Ramos (cell line): ENCODE measurements at regions not wholly inside any gene's neighbourhood (a gene's known extent, or its start where the extent isn't known, plus 50 kb on each side); places are given as distances from the start of the nearest gene placed in this dataset.

Experiments used
- in situ Hi-C: fragments of 300-500 bp; cut with MboI; formaldehyde crosslinking; loops from one replicate; pipeline ENCODE4 v1.14.3; 2022; ENCODE audit warnings: low sequenced_read_pairs; ENCODE audit not compliant: unreplicated experiment

DNA sequence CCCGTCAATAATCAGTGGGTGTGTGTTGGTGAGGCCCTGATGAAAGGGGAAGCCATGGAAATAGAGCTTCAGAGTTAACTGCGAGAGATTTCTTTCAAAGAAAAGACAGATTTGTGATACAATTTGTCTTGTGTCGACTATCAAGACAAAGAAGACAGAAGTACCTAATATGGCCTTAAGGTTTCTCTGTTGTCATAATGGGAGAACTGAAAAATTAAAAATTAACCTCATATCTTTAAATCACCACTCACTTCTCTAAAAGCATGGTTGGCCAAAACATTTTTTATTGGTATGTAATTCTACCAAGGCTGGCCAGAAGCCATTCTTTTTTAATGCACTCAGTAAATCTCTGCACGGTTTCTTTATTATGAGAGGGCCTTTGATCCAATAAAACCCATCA, 282.9 kb upstream of the WWC1 start:
- in situ Hi-C loops = no loop called here

DNA sequence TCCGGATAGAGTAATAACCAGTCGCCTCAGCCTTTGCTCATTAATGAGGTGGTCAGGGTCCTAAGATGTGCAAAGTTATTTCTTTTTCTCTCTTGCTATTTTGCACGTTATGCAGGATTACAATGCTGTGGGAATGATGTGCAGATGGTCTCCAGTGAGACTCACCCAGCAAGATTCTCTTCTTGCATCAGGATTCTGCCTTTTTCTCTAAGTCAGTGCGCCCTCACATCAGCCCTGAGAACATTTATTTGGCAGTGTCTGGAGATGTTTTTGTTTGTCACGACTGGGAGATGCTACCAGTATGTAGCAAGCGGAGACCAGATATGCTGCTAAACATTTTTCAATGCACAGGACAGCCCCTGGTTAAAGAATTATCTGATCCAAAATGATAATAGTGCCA, 280.3 kb upstream of the WWC1 start:
- in situ Hi-C loops = no loop called here

DNA sequence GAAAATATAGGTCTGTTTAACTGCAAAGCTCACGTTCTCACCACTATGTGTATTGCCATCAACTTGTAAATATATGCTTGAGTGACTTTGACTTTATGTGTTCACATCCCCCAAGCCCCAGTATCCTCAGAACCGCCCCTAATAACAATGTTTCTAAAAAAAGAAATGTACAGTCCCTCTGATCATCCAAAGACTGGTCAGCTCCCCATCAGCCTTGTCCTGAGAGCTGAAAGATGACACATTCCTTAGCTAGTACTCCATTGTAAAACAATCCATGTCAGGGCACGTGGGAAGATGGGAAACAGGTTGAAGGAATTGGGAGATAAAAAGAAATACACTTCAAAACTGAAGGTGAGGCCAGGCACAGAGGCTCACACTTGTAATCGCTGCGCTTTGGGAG, 279.4 kb upstream of the WWC1 start:
- in situ Hi-C loops = no loop called here

DNA sequence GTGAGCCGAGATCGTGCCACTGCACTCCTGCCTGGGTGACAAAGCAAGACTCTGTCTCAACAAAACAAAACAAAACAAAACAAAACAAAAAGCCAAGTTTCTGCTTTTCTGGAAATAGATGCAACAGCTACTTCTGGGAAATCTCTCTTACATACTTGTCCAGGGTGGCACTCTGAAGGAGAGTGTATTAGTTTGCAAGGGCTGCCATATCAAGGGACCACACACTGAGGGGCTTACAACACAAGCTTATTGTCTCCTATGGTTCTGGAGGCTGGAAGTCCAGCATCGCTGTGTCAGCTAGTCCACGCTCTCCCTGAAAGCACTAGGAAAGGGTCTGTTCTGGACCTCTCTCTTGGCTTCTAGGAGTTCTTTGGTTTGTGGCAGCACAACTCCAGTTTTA, 277.9 kb upstream of the WWC1 start:
- in situ Hi-C loops = no loop called here

DNA sequence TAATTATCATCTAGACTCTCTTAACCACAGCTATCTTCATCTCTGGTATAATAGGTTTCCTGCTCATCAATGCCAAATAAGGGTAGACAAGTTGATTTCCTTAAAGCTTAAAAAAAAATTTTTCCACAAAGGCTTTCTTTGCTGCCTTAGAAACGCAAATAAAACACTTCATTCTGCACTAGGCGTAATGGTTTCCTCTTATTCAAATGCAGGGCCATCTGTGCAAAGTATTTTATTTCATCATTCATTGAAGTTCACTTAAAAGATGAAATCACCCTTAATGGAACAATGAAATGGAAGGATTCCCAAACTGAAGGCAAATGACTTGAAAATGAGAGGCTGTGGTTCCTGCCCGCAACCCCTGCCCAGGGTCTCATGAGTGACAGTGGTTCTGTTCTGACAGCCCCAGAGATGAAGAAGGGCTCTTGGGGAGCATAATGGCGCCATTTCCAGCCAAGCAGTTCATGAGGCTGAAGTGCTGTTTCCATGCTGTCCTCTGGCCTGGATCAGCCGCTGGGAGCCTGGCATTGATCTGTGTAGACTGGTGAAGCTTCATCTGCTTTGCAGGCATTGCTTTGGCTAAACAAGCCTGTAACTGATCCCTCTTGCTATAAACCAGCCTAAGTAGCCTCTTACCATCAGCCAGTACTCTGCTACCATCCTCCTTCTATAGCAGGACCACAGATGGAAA, 276.9 kb upstream of the WWC1 start:
- in situ Hi-C loops = no loop called here

DNA sequence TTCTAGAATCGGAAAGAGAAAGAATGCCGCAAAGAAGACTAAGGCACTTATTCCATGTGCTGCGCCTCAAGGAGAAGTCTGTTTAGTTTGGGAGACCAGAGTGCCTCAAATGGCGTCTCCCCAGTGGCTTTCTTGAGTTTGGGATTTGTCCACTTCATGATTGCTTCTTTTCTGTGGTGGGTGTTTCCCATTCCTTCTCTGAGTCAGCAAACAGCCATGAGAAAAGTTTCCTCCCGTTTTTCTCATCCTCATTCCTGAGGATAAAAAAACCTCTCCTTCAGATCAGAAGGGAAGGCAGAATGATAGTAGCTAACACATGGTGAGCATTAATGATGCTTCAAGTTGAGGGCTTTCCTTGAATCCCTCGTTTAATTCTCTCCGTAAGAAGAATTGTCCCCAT, 275.9 kb upstream of the WWC1 start:
- in situ Hi-C loops = no loop called here

DNA sequence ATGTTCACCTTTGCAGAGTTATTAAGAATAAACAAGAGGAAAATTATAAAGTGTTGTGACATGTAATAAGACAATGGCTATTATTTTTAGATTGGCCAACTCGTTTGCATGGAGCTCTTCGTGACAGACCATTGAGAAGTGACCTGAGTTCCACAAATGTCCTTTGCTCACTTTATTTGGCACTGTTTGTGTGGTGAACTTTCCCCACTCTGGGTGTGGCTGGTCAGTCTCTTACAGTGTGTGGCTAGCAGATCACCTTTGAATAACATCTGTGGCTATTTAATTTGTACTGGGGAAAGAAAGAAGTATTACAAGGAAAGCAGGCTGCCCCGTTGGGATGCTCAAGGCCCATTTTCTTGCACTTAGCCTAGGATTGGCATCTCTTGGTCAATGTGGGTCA, 274.1 kb upstream of the WWC1 start:
- in situ Hi-C loops = no loop called here

DNA sequence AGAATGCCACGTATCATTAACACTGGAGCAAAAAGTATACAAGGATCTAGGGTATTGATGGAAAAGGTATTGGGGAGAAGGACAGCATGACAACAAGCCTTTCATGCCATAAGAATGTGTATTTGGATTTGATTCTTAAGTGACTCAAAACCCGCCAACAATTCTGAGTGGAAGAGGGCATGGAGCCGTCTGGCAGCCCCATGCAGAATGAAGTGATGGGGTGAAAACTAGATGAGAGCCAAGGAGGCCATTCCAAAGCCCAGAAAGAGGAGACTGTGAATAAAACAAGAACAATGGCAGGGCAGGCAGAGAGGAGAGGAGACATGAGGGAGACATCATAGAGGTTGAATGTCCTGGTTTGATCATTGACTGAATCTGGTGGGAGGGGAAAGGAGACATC, 272.3 kb upstream of the WWC1 start:
- in situ Hi-C loops = no loop called here

DNA sequence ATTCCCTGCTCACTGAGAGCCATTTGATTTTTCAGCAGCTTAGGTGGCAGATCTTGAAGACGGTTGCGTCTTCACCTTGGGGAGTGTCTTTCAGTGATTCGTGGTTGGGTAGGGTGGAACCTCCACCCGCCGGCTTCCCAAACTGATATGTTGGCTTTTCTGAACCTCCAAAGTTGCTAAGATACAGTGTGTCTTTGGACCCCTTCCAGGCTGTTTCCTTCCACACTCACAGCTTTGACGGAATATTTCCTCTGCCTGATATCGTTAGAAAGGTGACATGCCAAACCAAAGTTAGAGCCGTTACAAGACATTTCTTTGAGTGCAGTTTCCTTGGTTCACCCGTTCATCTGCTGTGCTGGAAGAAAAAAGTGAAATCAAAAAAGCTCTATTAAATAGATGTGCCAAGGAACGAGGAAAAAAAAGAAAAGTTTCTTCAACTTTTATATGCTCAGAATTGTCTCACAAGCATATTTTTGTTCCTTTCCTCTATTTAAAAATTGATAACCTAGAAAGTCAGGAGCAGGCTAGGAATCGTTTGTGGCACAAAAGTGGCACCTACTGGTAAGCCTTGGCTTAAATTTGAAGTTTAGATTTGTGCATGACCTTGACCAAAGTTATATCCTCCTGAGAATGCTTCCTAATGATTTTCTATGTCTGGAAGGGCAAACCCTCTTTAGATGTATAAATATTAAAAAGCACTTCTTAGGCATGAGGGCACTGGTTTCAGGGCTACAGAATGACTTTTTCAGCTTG, 270.7 kb upstream of the WWC1 start:
- in situ Hi-C loops = no loop called here

DNA sequence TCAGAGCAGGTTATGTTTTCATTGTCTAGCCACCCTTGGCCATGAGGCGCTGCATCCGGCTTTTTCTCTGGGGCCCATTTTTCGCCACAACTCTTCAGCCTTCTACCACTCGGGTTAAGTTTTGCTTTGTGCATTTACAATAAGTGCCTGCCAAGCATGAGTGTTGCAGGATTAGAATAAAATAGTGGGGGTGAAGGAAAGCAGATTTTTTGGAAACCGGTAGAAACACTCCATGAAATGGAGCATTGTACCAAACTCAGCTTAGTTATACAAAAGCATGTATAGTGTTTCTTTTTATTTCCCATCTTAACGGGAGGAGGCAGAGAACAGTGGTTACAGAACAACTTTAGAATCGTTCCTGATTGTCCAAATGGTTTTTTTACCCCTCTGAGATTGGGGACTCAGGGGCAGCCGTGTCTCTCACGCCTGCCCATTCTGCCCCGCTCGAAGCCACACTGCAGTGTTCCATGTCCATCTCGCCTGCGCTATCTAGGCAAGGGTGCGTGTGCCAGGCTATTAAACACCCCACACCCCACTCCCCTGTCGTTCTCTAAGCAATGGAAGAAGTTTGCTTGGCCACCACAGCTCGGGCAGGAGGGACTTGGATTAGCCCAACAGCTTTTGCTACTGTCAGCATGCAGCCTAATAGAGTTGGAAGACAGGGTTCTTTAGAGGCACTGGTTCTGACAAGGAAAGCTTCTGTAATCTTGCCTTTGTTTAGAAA, 268.8 kb upstream of the WWC1 start:
- in situ Hi-C loops = no loop called here

DNA sequence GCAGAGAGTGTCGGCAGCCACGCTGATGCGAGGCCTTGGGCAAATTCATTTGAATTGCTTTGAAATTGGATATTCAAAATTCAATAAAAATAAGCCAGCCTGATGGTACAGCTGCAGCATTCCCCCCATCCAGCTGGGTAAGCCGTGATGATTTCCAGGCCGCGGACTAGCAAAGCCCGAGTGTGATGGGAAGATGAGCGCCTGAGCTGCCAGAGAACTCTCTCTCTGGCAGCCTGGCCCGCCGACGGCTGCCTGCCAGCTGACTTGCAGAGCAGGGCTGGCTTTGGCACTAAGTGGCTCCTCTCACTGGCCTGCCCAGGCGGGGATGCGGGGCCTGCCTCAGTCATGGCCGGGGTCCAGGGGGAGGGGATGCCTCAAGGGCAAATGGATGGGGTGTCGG, 268.3 kb upstream of the WWC1 start:
- in situ Hi-C loops = no loop called here

DNA sequence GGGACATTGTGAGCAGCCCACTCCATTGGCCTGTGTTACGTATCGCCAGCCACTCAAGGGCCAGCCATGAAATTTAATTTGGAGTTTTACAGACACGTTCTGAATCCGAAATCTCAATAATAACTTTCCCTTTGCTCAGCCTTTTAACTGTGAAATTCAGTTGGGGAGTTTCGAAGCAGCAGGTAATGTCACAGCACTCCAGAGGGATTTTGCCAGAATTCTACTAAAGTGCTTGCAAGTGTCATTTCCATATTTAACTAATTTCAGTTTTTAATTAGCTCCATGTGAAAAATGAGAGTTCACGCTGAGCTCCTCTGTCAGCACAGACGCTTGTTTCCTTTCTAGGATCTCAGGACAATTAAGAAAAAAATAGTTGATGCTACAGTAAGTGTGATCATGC, 267.1 kb upstream of the WWC1 start:
- in situ Hi-C loops = no loop called here

DNA sequence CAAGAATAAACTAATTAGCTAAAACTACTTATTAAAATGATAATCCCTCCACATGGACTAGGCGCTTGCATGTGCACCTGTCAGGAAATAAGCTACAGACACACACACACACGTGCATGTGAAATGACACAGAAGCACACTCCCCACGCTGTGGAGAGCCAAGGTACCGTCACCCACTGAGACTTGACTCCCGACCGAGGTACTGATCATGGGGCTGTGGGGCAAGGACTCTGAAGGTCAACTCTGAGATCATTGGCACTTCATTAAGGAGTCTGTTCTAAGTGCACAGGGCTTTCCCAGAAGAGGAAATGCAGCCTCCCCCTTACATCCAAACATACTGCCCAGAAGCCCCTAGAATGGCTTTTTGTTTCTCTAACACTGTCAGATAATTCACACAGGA, 264.4 kb upstream of the WWC1 start:
- in situ Hi-C loops = no loop called here

DNA sequence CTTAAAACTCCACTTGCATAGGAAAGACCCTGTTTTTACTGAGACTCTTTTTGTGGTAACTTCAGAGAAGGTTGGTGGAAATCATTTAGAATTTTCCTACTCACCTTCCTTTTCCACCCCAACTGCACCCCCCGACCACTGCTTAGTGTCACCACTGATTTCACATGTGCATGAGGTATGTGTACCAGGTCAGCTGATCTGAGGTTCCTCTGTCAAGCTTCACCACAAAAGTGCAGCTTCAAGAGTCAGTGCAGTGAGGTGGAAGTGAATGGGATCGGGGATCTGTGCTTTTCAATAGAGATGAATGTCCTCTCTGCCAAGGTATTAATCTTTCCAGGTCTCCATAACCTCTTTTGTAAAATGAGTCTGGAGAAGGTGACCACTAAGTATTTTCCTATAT, 260.5 kb upstream of the WWC1 start:
- in situ Hi-C loops = no loop called here

DNA sequence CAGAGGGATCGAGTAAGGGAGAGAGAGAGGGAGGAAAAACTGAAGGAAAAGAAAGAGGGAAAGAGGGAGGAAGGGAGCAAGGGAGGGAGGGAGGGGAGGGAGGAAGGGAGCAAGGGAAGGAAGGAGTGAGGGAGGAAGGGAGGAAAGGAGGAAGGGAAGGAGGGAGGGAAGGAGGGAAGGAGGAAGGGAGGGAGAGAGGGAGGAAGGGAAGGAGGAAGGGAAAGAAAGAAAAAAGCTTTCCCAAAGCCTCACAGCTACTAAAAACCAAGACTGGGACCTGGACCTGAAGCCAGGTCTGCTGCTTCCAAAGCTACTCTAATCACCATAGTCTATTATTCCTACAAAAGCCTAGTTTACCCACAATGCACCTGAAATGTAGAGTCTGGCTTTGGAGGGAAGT, 259.8 kb upstream of the WWC1 start:
- in situ Hi-C loops = no loop called here

DNA sequence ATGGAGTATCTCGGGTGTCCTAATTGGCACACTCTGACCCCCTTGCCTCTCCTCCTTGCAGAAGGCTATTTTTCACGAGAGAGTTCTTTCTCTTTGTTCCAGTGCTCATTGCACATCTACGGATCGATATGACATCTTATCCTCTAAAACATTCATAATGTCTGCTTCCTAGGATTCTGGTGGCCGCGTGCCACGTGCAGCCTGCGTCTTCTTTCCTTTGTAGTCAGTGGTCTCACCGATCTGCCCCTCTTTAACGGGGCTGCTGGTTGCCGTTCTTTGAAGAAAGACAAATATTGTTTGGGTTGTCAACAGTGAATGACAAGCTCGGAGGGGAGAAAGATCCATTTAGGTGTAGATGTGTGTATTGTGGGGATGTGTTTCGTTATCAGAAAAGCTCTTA, 252.4 kb upstream of the WWC1 start:
- in situ Hi-C loops = no loop called here

DNA sequence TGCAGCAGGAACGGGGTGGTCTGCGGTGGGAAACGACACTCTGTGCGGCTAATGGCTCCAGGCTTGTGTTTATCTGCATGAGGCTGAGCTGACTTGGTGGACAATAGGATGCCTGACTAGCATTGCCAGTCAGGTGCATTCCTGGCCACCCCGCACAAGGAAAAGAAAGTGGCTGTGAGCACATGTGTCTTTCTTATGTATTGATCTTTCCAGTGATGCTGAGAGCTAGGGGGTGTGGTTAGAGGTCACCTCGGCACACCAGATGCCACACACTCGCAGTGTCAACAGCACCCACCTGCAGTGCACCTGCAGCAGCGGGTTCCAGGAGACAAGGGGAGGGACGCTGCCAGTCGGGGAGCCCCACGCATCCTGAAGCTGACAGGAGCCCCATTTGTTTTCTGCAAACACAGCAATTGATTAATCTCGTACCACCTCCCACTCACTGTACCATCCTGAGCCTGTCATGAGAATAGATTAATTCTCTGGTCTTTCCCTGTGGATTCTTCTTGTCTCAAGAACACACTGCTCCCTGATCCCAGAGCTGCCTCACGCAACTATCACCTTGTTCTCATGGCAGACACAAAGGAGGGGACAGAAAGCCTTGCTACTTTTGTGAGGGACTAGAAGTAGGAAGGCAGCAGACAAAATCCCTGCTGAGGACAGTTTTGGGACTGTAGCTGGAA, 251.7 kb upstream of the WWC1 start:
- in situ Hi-C loops = no loop called here

DNA sequence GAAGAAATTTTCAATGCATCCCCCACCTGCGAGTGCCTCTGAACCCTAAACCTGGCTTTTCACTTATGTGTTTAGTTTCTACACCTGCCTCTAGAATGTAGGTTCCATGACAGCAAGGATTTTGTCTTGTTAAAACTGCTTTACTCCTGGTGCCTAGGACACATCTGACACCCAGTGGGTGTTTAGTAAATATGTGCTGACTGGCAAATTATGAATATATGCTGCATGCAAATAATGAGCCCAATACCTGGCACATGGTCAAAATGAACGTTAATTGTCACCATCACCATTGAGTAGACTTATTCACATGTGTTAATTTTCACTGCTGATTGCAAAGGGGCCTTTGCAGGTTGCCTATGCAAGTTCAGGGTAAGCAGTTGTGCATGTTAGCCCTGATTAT, 249.9 kb upstream of the WWC1 start:
- in situ Hi-C loops = no loop called here

DNA sequence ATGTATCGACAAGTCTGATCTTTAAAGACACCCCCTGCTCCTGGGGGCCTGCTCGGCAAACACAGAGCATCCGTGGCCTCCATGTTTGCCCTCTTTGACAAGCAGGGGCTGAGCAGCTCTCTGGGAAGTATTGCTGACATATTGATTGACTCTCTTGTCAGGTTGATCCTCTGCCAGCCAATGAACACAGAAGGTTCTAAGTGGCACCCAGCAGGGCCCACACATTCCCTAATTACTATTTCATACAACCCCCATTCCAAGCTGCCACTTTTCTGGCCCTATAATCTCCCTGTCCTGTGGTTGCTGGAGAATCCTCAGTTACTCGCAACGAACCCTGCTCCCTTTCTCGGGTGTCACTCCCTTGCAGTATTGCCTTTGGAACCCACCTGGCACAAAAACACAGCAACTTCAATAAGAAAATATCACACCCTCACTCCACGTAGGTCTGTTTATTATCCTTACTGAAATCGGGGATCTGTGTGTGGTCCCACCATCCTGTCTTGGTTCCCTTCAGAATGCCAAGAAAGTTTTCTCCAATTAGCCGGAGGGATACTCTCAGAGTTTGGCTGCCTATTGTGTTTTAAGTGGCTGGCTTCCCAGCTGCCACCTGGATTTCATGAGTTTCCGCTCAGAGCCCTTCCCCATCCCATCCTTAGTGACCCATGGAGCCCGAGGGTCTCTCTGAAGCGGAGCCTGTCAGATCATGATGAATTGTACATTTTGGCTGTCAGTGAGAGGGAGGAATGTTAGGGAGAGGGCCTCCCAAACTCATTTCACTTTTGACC, 249.0 kb upstream of the WWC1 start:
- in situ Hi-C loops = no loop called here

DNA sequence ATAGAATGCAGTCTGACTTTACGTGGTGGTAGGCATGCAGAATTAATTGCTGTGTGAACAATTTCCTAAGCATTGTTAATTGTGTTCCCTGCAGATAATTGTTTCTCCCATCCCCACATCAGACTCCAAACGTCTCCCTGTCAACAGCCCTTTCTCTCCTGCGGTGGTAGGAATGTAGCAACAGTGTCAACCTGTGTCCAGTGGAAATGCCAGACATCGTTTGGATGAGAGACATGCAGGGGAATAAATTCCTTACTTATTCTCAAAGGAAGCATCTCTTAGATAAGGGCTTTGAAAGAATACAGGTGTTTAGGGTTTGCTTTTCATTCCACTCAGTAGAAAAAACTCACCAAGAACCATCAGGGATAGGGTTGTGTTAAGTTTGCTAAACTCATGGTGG, 245.3 kb upstream of the WWC1 start:
- in situ Hi-C loops = no loop called here
